ENCODE measurements at regions not wholly inside any gene's neighbourhood (a gene's known extent, or its start where the extent isn't known, plus 50 kb on each side); places are given as distances from the start of the nearest gene placed in this dataset.

DNA sequence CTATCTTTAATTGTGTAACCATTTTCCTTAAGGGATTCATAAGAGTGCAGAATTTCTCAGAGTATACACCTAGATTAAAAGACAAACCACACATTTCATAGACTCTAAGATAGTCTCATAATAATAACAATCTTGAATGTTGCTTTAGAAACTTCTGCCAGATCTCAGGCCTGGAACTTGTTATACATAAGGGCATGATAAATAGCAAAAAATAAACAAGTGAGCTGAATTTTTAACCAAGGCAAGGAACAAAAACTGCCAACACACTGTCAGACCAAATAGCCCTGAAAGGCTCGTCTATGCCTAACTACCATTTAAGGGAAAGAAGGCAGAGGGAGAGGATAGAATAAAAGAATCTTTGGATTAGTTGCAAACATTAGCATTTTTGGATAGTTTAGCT, 65.8 kb upstream of the SEMA3C start:
- no TSS peak for BruUV-seq (replicated peaks)
- intact Hi-C loops (cut with micrococcal nuclease), result no loop called here
- CTCF ChIA-PET, result no interaction called here

DNA sequence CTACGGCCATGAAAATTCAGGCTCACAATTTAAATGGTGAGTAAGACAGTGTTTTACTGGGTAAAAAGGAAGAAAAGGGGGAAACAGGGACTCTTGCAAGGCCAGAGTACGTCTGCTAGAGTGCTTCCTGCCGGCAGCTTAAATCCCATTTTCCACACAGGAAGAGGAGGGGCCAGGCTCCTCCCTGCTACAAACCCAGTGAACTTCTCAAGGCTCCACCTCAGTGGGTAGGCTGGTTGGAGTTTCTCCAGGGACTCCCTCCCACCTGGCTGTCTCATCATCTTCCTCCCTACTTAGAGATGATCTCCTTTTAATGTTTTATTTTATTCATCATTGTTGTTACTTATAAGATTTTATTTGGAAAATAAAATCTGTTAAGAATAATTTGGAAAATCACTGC, 62.6 kb upstream of the SEMA3C start:
- TF ChIP-seq, protein P1, sequence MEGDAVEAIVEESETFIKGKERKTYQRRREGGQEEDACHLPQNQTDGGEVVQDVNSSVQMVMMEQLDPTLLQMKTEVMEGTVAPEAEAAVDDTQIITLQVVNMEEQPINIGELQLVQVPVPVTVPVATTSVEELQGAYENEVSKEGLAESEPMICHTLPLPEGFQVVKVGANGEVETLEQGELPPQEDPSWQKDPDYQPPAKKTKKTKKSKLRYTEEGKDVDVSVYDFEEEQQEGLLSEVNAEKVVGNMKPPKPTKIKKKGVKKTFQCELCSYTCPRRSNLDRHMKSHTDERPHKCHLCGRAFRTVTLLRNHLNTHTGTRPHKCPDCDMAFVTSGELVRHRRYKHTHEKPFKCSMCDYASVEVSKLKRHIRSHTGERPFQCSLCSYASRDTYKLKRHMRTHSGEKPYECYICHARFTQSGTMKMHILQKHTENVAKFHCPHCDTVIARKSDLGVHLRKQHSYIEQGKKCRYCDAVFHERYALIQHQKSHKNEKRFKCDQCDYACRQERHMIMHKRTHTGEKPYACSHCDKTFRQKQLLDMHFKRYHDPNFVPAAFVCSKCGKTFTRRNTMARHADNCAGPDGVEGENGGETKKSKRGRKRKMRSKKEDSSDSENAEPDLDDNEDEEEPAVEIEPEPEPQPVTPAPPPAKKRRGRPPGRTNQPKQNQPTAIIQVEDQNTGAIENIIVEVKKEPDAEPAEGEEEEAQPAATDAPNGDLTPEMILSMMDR (conservative IDR thresholded peaks at IDR 0.05; ENCODE audit: low read depth, low read length), result no peak
- TF ChIP-seq EZH2phosphoT487 (IDR thresholded peaks at IDR 0.05; ENCODE audit: borderline replicate concordance, low read length) (no peak), EZH2 (IDR thresholded peaks at IDR 0.05; ENCODE audit: low read length, unreplicated experiment) (no peak)
- DNase-seq, result no peak
- Histone ChIP-seq H3K4me2 (ENCODE audit: low read length) (no peak overlapping the region), H3K9ac (ENCODE audit: low read length) (no peak overlapping the region), H2AFZ (ENCODE audit: low read length) (no peak overlapping the region), H3K27me3 (ENCODE audit: low read length) (no peaks in the 10 kb centered on the region), H3K9me3 (ENCODE audit: low read length) (no peaks in the 10 kb centered on the region), H3K27ac (ENCODE audit: low read length) (no peak overlapping the region), H3K79me2 (ENCODE audit: low read length) (no peaks in the 10 kb centered on the region), H4K20me1 (ENCODE audit: low read length) (no peaks in the 10 kb centered on the region), H3K36me3 (ENCODE audit: low read depth, low read length) (no peaks in the 10 kb centered on the region), H3K9me2 (replicated peaks; ENCODE audit: low read length) (no peaks in the 10 kb centered on the region), H3F3A (ENCODE audit: low read length, unreplicated experiment) (no peaks in the 10 kb centered on the region), H3K4me3 (ENCODE audit: low read length) (no peak overlapping the region), H3K4me1 (ENCODE audit: insufficient read depth, low read length) (no peaks in the 10 kb centered on the region)
- intact Hi-C loops (cut with micrococcal nuclease), result no loop called here
- no peak for ATAC-seq
- ChIA-PET POLR2A (ENCODE audit: unreplicated experiment) (no interaction called here), CTCF (no interaction called here)
- no TSS peak for BruUV-seq (replicated peaks)

More for the DNA sequence above, 65.8 kb upstream of the SEMA3C start:
- H3K27me3 ChIP-seq (ENCODE audit: low read length), result no peaks in the 10 kb centered on the region
- no peak for DNase-seq
- H3F3A ChIP-seq (ENCODE audit: low read length, unreplicated experiment), result no peaks in the 10 kb centered on the region
- H3K9me3 ChIP-seq (ENCODE audit: low read length), result no peaks in the 10 kb centered on the region
- POLR2A ChIA-PET (ENCODE audit: unreplicated experiment), result no interaction called here
- no peaks in the 10 kb centered on the region for H3K36me3 ChIP-seq (ENCODE audit: low read depth, low read length)
- no peak for ATAC-seq
- no peaks in the 10 kb centered on the region for H3K4me1 ChIP-seq (ENCODE audit: insufficient read depth, low read length)
- no peaks in the 10 kb centered on the region for H3K79me2 ChIP-seq (ENCODE audit: low read length)
- no peak overlapping the region for H3K4me3 ChIP-seq (ENCODE audit: low read length)
- H4K20me1 ChIP-seq (ENCODE audit: low read length), result no peaks in the 10 kb centered on the region
- H3K4me2 ChIP-seq (ENCODE audit: low read length), result no peak overlapping the region
- no peak for TF ChIP-seq EZH2 (IDR thresholded peaks at IDR 0.05; ENCODE audit: low read length, unreplicated experiment)
- TF ChIP-seq EZH2phosphoT487 (IDR thresholded peaks at IDR 0.05; ENCODE audit: borderline replicate concordance, low read length), result no peak
- TF ChIP-seq, protein P1 (conservative IDR thresholded peaks at IDR 0.05; ENCODE audit: low read depth, low read length), result no peak
- no peaks in the 10 kb centered on the region for H3K9me2 ChIP-seq (replicated peaks; ENCODE audit: low read length)
- H2AFZ ChIP-seq (ENCODE audit: low read length), result no peak overlapping the region
- no peak overlapping the region for H3K27ac ChIP-seq (ENCODE audit: low read length)
- H3K9ac ChIP-seq (ENCODE audit: low read length), result no peak overlapping the region

DNA sequence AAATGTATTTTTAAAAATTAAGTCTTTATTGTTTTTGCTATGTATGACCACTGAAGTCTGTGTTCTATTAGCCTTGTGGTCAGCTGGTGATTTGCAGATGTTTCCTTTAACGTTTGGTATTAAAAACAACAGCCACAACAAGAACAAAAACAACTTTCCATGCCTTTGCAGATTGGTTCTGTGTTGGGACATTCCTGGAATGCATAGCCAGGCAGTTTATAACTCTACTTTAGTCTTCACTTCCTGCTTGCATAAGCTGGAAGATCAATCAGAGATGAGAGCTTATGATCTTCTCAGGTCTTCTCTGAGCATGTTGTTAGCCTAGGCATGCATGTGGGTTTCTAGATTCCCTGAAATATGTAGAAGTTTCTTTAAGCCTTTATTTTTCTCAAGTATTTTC, 58.9 kb upstream of the SEMA3C start:
- ChIA-PET CTCF (no interaction called here), POLR2A (ENCODE audit: unreplicated experiment) (no interaction called here)
- Histone ChIP-seq H3K27ac (ENCODE audit: low read length) (no peak overlapping the region), H3K9me3 (ENCODE audit: low read length) (no peaks in the 10 kb centered on the region), H3K4me3 (ENCODE audit: low read length) (no peak overlapping the region), H4K20me1 (ENCODE audit: low read length) (no peaks in the 10 kb centered on the region), H2AFZ (ENCODE audit: low read length) (no peak overlapping the region), H3K79me2 (ENCODE audit: low read length) (no peaks in the 10 kb centered on the region), H3K4me1 (ENCODE audit: insufficient read depth, low read length) (no peaks in the 10 kb centered on the region), H3K36me3 (ENCODE audit: low read depth, low read length) (no peaks in the 10 kb centered on the region), H3K4me2 (ENCODE audit: low read length) (no peak overlapping the region), H3F3A (ENCODE audit: low read length, unreplicated experiment) (no peaks in the 10 kb centered on the region), H3K9ac (ENCODE audit: low read length) (no peak overlapping the region), H3K27me3 (ENCODE audit: low read length) (no peaks in the 10 kb centered on the region), H3K9me2 (replicated peaks; ENCODE audit: low read length) (no peaks in the 10 kb centered on the region)
- intact Hi-C loops (cut with micrococcal nuclease), result no loop called here
- BruUV-seq (replicated peaks), result no TSS peak
- ATAC-seq (no peak), DNase-seq (no peak)
- no peak for TF ChIP-seq EZH2phosphoT487 (IDR thresholded peaks at IDR 0.05; ENCODE audit: borderline replicate concordance, low read length)
- TF ChIP-seq, protein P1 (conservative IDR thresholded peaks at IDR 0.05; ENCODE audit: low read depth, low read length), result no peak
- TF ChIP-seq EZH2 (IDR thresholded peaks at IDR 0.05; ENCODE audit: low read length, unreplicated experiment), result no peak
